Natural killer cell (primary cell): ENCODE measurements at regions not wholly inside any gene's neighbourhood (a gene's known extent, or its start where the extent isn't known, plus 50 kb on each side); places are given as distances from the start of the nearest gene placed in this dataset.
"Not testable (repeated sequence)": the region's sequence is repeated elsewhere in the genome, so short reads cannot be mapped to it uniquely, and the experiment has no call there.

Experiments
- ATAC-seq, 3 donors: fragments of 150-1000 bp in 2 of 3; fragments of 200-7000 bp in 1 of 3; cut with Tn5 transposase; 1 replicate in 1 of 3; 2 replicates in 2 of 3; pipeline ENCODE4 v1.10.0; 2021; ENCODE audit warnings: mild to moderate bottlenecking in 2 of 3, moderate library complexity in 2 of 3
- DNase-seq, 2 donors: peaks; one replicate each; pipeline versions ENCODE4 v3.0.0 to v3.0.0-alpha.2; 2013 to 2021; ENCODE audit warnings: mixed read lengths in 1 of 2
- H3K27ac ChIP-seq: one replicate; pipeline ENCODE4 v1.5.1; 2013; ENCODE audit warnings: mild to moderate bottlenecking, low read length
- H3K27me3 ChIP-seq: one replicate; pipeline ENCODE4 v1.6.1; 2013; ENCODE audit warnings: low read length; ENCODE audit not compliant: control insufficient read depth, insufficient read depth
- H3K36me3 ChIP-seq: one replicate; pipeline ENCODE4 v1.6.1; 2013; ENCODE audit warnings: low read length; ENCODE audit not compliant: control insufficient read depth, insufficient read depth
- H3K4me1 ChIP-seq: one replicate; pipeline ENCODE4 v1.6.1; 2013; ENCODE audit warnings: low read length; ENCODE audit not compliant: control insufficient read depth, insufficient read depth
- H3K4me3 ChIP-seq: one replicate; pipeline ENCODE4 v1.5.1; 2013; ENCODE audit warnings: low read length
- H3K9me3 ChIP-seq: one replicate; pipeline ENCODE4 v1.6.1; 2013; ENCODE audit warnings: low read length; ENCODE audit not compliant: control insufficient read depth, insufficient read depth
- H3K27ac Mint-ChIP-seq, 2 donors: one replicate each; pipeline ENCODE4 v1.8.0; 2022; ENCODE audit warnings: mild to moderate bottlenecking in 2 of 2, mixed read lengths in 2 of 2, moderate library complexity in 1 of 2
- H3K27me3 Mint-ChIP-seq, 2 donors: one replicate each; pipeline ENCODE4 v1.8.0; 2022; ENCODE audit warnings: low read depth in 2 of 2, mixed read lengths in 2 of 2
- H3K36me3 Mint-ChIP-seq: one replicate; pipeline ENCODE4 v1.8.0; 2022; ENCODE audit warnings: mixed read lengths
- H3K4me1 Mint-ChIP-seq, 2 donors: one replicate each; pipeline ENCODE4 v1.8.0; 2022; ENCODE audit warnings: mixed read lengths in 2 of 2
- H3K4me3 Mint-ChIP-seq: one replicate; pipeline ENCODE4 v1.8.0; 2022; ENCODE audit warnings: mild to moderate bottlenecking, moderate library complexity, mixed read lengths
- H3K9me3 Mint-ChIP-seq, 2 donors: one replicate each; pipeline ENCODE4 v1.8.0; 2022; ENCODE audit warnings: mixed read lengths in 2 of 2
- WGBS: methylation state at CpG from one replicate; pipeline ENCODE4 v1.1.7; 2013; ENCODE audit warnings: missing lambda C conversion rate; ENCODE audit not compliant: insufficient coverage; 5-methylcytosine and 5-hydroxymethylcytosine counted together
- intact Hi-C: fragments of 100-400 bp; cut with micrococcal nuclease; formaldehyde crosslinking; loops from one replicate; pipeline ENCODE4 v1.14.2; 2022
- TF ChIP-seq, protein P1 (sequence below): fragments of 200-600 bp; IDR thresholded peaks from one replicate; pipeline ENCODE4 v1.8.0; 2022; ENCODE audit warnings: antibody characterized with exemption

DNA sequence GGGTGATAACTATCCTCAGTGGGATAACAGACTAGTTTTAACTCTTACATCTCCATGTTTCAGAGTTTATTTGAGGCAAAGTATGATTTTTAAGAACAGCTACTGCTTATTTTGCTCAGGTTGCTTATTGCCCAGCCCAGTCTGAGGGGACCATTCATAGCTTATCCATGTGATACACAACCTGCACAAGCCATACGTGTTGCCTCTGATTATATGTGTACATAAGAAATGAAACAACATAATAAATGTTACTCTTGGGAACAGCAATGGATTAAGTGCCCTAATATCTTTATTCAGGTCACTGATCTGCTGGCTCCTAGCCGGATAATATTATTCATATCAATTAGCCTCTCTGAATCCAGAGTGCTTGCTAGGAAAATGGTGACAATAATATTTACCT lies 236.2 kb downstream of the CGGBP1 start:
- H3K27ac Mint-ChIP-seq: no peak overlapping the region
- ATAC-seq (no peak), DNase-seq (no peak)
- no peaks in the 10 kb centered on the region for H3K4me1 ChIP-seq
- no CpG with 5 or more reads among the region's 2 CpGs for WGBS
- H3K27ac ChIP-seq: no peak overlapping the region
- no peaks in the 10 kb centered on the region for H3K9me3 Mint-ChIP-seq
- intact Hi-C loops: no loop called here
- H3K4me3 Mint-ChIP-seq: no peak overlapping the region
- H3K4me3 ChIP-seq: no peak overlapping the region
- no peaks in the 10 kb centered on the region for H3K9me3 ChIP-seq
- H3K36me3 ChIP-seq: no peaks in the 10 kb centered on the region
- TF ChIP-seq, protein P1, sequence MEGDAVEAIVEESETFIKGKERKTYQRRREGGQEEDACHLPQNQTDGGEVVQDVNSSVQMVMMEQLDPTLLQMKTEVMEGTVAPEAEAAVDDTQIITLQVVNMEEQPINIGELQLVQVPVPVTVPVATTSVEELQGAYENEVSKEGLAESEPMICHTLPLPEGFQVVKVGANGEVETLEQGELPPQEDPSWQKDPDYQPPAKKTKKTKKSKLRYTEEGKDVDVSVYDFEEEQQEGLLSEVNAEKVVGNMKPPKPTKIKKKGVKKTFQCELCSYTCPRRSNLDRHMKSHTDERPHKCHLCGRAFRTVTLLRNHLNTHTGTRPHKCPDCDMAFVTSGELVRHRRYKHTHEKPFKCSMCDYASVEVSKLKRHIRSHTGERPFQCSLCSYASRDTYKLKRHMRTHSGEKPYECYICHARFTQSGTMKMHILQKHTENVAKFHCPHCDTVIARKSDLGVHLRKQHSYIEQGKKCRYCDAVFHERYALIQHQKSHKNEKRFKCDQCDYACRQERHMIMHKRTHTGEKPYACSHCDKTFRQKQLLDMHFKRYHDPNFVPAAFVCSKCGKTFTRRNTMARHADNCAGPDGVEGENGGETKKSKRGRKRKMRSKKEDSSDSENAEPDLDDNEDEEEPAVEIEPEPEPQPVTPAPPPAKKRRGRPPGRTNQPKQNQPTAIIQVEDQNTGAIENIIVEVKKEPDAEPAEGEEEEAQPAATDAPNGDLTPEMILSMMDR: no peak
- H3K36me3 Mint-ChIP-seq: no peaks in the 10 kb centered on the region
- no peaks in the 10 kb centered on the region for H3K27me3 Mint-ChIP-seq
- H3K4me1 Mint-ChIP-seq: no peaks in the 10 kb centered on the region
- no peaks in the 10 kb centered on the region for H3K27me3 ChIP-seq

DNA sequence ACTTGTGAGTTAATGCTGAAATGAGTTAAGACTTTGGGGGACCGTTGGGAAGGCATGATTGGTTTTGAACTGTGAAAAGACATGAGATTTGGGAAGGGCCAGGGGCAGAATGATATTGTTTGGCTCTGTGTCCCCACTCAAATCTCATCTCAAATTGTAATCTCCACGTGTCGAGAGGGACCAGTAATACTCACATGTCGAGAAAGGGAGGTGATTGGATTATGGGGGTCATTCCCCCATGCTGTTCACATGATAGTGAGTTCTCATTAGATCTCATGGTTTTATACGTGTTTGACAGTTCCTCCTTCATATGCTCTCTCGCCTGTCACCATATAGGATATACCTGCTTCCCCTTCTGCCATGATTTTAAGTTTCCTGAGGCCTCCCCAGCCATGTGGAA lies 245.3 kb downstream of the CGGBP1 start:
- H3K4me3 ChIP-seq, H3K27ac ChIP-seq, H3K27me3 ChIP-seq, H3K27me3 Mint-ChIP-seq, H3K4me3 Mint-ChIP-seq, DNase-seq, H3K4me1 ChIP-seq, H3K9me3 Mint-ChIP-seq, ATAC-seq, H3K36me3 ChIP-seq, H3K27ac Mint-ChIP-seq, intact Hi-C loops, H3K9me3 ChIP-seq, H3K4me1 Mint-ChIP-seq, H3K36me3 Mint-ChIP-seq: not testable (repeated sequence)
- WGBS: 87% methylated on average over 5 of the region's 6 CpGs

DNA sequence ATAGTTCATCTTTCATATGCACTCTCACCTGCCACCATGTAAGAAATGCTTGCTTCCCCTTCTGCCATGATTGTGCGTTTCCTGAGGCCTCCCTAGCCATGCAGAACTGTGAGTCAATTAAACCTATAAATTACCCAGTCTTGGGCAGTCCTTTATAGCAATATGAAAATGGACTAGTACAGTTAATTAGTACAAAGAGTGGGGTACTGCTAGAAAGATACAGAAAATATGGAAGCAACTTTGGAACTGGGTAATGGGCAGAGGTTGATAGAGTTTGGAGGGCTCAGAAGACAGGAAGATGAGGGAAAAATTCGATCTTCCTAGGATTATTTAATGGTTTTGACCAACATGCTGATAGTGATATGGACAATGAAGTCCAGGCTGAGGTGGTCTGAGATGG lies 246.9 kb downstream of the CGGBP1 start:
- no peaks in the 10 kb centered on the region for H3K4me1 ChIP-seq
- H3K4me3 ChIP-seq: no peak overlapping the region
- no peak for DNase-seq
- H3K27ac ChIP-seq: no peak overlapping the region
- Mint-ChIP-seq H3K9me3 (peaks cover 5 to 7% of the 10 kb centered on the region in 2 donors), H3K27me3 (no peaks in the 10 kb centered on the region), H3K4me1 (peaks cover under 1% of the 10 kb centered on the region in 2 donors), H3K27ac (no peak overlapping the region), H3K4me3 (no peak overlapping the region), H3K36me3 (no peaks in the 10 kb centered on the region)
- intact Hi-C loops: no loop called here
- TF ChIP-seq, protein P1: no peak
- WGBS: 74% methylated on average over 2 of the region's 2 CpGs
- no peak for ATAC-seq
- no peaks in the 10 kb centered on the region for H3K27me3 ChIP-seq
- H3K9me3 ChIP-seq: no peaks in the 10 kb centered on the region
- no peaks in the 10 kb centered on the region for H3K36me3 ChIP-seq

DNA sequence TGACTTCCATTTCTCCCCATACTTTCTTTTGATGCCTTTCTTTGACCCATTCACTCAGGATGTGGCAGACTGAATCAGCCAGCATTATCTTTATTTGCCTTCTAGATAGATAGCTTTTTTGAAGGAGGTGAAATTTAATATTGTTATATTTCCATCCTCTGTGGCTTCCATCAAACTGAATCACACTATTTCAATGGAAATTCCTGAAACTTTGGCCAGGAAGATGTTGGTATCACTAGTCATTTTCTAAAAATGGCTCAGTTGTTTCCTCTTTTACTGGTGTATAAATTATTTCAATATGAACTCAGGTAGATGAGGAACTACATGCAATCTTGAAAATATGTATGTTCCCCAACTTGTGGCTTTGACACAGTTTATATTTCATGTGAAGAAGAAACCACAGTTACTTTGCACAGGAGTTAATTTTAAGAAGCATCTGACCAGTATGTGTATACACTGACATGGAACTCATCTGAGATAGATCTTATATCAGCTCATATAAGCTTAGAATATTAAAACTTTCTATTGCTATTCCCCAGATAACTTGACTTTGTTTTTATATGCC lies 248.3 kb downstream of the CGGBP1 start:
- no peak overlapping the region for H3K4me3 Mint-ChIP-seq
- H3K27ac ChIP-seq: no peak overlapping the region
- no peaks in the 10 kb centered on the region for H3K4me1 ChIP-seq
- no peaks in the 10 kb centered on the region for H3K27me3 ChIP-seq
- DNase-seq (no peak), ATAC-seq (no peak)
- no peaks in the 10 kb centered on the region for H3K36me3 Mint-ChIP-seq
- intact Hi-C loops: no loop called here
- H3K27me3 Mint-ChIP-seq: no peaks in the 10 kb centered on the region
- H3K9me3 ChIP-seq: no peaks in the 10 kb centered on the region
- H3K4me3 ChIP-seq: no peak overlapping the region
- TF ChIP-seq, protein P1: no peak
- peaks cover 5 to 7% of the 10 kb centered on the region in 2 donors for H3K9me3 Mint-ChIP-seq
- H3K27ac Mint-ChIP-seq: no peak overlapping the region
- H3K4me1 Mint-ChIP-seq: peaks cover 9 to 14% of the 10 kb centered on the region in 2 donors
- no peaks in the 10 kb centered on the region for H3K36me3 ChIP-seq
